ENCODE measurements at regions not wholly inside any gene's neighbourhood (a gene's known extent, or its start where the extent isn't known, plus 50 kb on each side); places are given as distances from the start of the nearest gene placed in this dataset.

DNA sequence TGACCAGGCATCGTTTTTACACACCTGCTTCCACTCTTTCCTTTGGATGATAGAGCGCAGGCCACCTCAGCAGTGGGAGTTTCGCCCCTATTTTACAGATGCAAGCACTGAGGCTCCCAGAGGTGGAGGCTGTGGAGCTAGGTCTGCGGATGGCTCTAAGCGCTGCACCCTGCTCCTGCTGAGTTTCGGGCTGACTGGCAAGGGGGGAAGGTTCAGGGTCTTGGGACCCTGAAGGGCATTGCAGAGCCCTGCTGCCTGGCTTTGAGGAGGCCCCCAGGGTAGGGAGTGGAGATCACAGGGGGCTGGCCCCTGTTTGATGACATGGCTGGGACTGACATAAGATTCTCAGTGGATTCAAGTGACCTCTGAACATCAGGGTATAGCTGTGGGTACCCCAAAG lies 62.8 kb upstream of the NKX1-1 start:
- TF ChIP-seq, protein P1, sequence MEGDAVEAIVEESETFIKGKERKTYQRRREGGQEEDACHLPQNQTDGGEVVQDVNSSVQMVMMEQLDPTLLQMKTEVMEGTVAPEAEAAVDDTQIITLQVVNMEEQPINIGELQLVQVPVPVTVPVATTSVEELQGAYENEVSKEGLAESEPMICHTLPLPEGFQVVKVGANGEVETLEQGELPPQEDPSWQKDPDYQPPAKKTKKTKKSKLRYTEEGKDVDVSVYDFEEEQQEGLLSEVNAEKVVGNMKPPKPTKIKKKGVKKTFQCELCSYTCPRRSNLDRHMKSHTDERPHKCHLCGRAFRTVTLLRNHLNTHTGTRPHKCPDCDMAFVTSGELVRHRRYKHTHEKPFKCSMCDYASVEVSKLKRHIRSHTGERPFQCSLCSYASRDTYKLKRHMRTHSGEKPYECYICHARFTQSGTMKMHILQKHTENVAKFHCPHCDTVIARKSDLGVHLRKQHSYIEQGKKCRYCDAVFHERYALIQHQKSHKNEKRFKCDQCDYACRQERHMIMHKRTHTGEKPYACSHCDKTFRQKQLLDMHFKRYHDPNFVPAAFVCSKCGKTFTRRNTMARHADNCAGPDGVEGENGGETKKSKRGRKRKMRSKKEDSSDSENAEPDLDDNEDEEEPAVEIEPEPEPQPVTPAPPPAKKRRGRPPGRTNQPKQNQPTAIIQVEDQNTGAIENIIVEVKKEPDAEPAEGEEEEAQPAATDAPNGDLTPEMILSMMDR (IDR thresholded peaks at IDR 0.05; ENCODE audit: insufficient read depth, low read length), result no peak
- no peak for TF ChIP-seq POLR2AphosphoS5 (IDR thresholded peaks at IDR 0.05; ENCODE audit: low read depth)
